H9 (cell line): ENCODE measurements at regions not wholly inside any gene's neighbourhood (a gene's known extent, or its start where the extent isn't known, plus 50 kb on each side); places are given as distances from the start of the nearest gene placed in this dataset.
"Not testable (repeated sequence)": the region's sequence is repeated elsewhere in the genome, so short reads cannot be mapped to it uniquely, and the experiment has no call there.

Source experiments
- DNase-seq: peaks from one replicate; pipeline ENCODE4 v3.0.0-alpha.2; 2017
- H2AFZ ChIP-seq: one replicate; pipeline ENCODE4 v1.6.1; 2013; ENCODE audit warnings: mild to moderate bottlenecking, low read length, control low read depth, moderate library complexity
- H2AK5ac ChIP-seq: 2 replicates; pipeline ENCODE4 v1.6.1; 2013; ENCODE audit warnings: low read length, control low read depth, mixed read lengths; ENCODE audit not compliant: insufficient read length
- H2BK120ac ChIP-seq: one replicate; pipeline ENCODE4 v1.6.1; 2013; ENCODE audit warnings: low read depth, mild to moderate bottlenecking, low read length, control low read depth, inconsistent platforms; ENCODE audit not compliant: poor library complexity, severe bottlenecking
- H2BK12ac ChIP-seq: 2 replicates; pipeline ENCODE4 v1.6.1; 2013; ENCODE audit warnings: low read length, control low read depth, mixed read lengths, low read depth; ENCODE audit not compliant: insufficient read length
- H2BK15ac ChIP-seq: 2 replicates; pipeline ENCODE4 v1.6.1; 2013; ENCODE audit warnings: low read depth, low read length, control low read depth
- H2BK20ac ChIP-seq: one replicate; pipeline ENCODE4 v1.6.1; 2013; ENCODE audit warnings: low read depth, mild to moderate bottlenecking, low read length, control low read depth, inconsistent platforms; ENCODE audit not compliant: poor library complexity, severe bottlenecking
- H2BK5ac ChIP-seq: 2 replicates; pipeline ENCODE4 v1.6.1; 2013; ENCODE audit warnings: low read length, control low read depth, mixed read lengths; ENCODE audit not compliant: insufficient read length
- H3K14ac ChIP-seq: 2 replicates; pipeline ENCODE4 v1.6.1; 2013; ENCODE audit warnings: low read length, control low read depth; ENCODE audit not compliant: insufficient read depth
- H3K18ac ChIP-seq: 2 replicates; pipeline ENCODE4 v1.6.1; 2013; ENCODE audit warnings: low read depth, mild to moderate bottlenecking, mixed read lengths, low read length, control low read depth; ENCODE audit not compliant: insufficient read length
- H3K23ac ChIP-seq: 2 replicates; pipeline ENCODE4 v1.6.1; 2013; ENCODE audit warnings: low read length, control low read depth, mixed read lengths, low read depth; ENCODE audit not compliant: insufficient read length
- H3K23me2 ChIP-seq: 2 replicates; pipeline ENCODE4 v1.6.1; 2013; ENCODE audit warnings: low read depth, mild to moderate bottlenecking, mixed read lengths, low read length, control low read depth; ENCODE audit not compliant: insufficient read length, poor library complexity, severe bottlenecking
- H3K27ac ChIP-seq: 2 replicates; pipeline ENCODE4 v1.5.1; 2013; ENCODE audit warnings: low read length, control low read depth, mixed read lengths, low read depth; ENCODE audit not compliant: insufficient read length
- H3K27me3 ChIP-seq: 2 replicates; pipeline ENCODE4 v1.6.1; 2013; ENCODE audit warnings: low read length, control low read depth, inconsistent platforms; ENCODE audit not compliant: insufficient read depth
- H3K4ac ChIP-seq: 2 replicates; pipeline ENCODE4 v1.6.1; 2013; ENCODE audit warnings: low read depth, mild to moderate bottlenecking, control low read depth, inconsistent platforms, low read length, moderate library complexity
- H3K4me1 ChIP-seq: 2 replicates; pipeline ENCODE4 v1.6.1; 2013; ENCODE audit warnings: low read length, control low read depth, inconsistent platforms; ENCODE audit not compliant: insufficient read depth
- H3K4me2 ChIP-seq: 2 replicates; pipeline ENCODE4 v1.6.1; 2013; ENCODE audit warnings: low read length, control low read depth, mixed read lengths; ENCODE audit not compliant: insufficient read length, insufficient read depth
- H3K56ac ChIP-seq: 2 replicates; pipeline ENCODE4 v1.6.1; 2013; ENCODE audit warnings: low read depth, mild to moderate bottlenecking, mixed read lengths, low read length, control low read depth; ENCODE audit not compliant: insufficient read length
- H3K79me1 ChIP-seq: 2 replicates; pipeline ENCODE4 v1.6.1; 2013; ENCODE audit warnings: low read depth, mild to moderate bottlenecking, moderate library complexity, low read length, control low read depth, inconsistent platforms; ENCODE audit not compliant: insufficient read depth, poor library complexity, severe bottlenecking
- H3K79me2 ChIP-seq: 2 replicates; pipeline ENCODE4 v1.6.1; 2013; ENCODE audit warnings: low read length, control low read depth, inconsistent platforms; ENCODE audit not compliant: insufficient read depth
- H3K9ac ChIP-seq: 2 replicates; pipeline ENCODE4 v1.6.1; 2013; ENCODE audit warnings: low read length, control low read depth, mixed read lengths; ENCODE audit not compliant: insufficient read length; ENCODE audit errors: extremely low read depth
- H3K9me3 ChIP-seq: one replicate; pipeline ENCODE4 v1.6.1; 2013; ENCODE audit warnings: low read depth, low read length, inconsistent platforms; ENCODE audit not compliant: control insufficient read depth
- H3T11ph ChIP-seq: one replicate; pipeline ENCODE4 v1.6.1; 2013; ENCODE audit warnings: mild to moderate bottlenecking, low read length, control low read depth, inconsistent platforms
- H4K20me1 ChIP-seq: one replicate; pipeline ENCODE4 v1.6.1; 2013; ENCODE audit not compliant: control insufficient read depth, insufficient read length, insufficient read depth
- H4K5ac ChIP-seq: 2 replicates; pipeline ENCODE4 v1.6.1; 2013; ENCODE audit warnings: low read depth, mild to moderate bottlenecking, mixed read lengths, low read length, control low read depth; ENCODE audit not compliant: insufficient read length
- H4K8ac ChIP-seq: replicated peaks from 2 replicates; pipeline ENCODE4 v1.6.1; 2013; ENCODE audit warnings: low read length, control low read depth, mixed read lengths, low read depth; ENCODE audit not compliant: insufficient read length
- H4K91ac ChIP-seq: 2 replicates; pipeline ENCODE4 v1.6.1; 2013; ENCODE audit warnings: low read depth, mild to moderate bottlenecking, moderate library complexity, mixed read lengths, low read length, control low read depth; ENCODE audit not compliant: insufficient read length
- H3K27ac Mint-ChIP-seq, 3 experiments: 2 replicates in 2 of 3; 3 replicates in 1 of 3; pipeline ENCODE4 v1.8.0; 2020 to 2021; ENCODE audit warnings: mixed read lengths in 3 of 3, mild to moderate bottlenecking in 1 of 3, moderate library complexity in 1 of 3
- H3K27me3 Mint-ChIP-seq: 2 replicates; pipeline ENCODE4 v1.8.0; 2021; ENCODE audit warnings: low read depth, mild to moderate bottlenecking, moderate library complexity, mixed read lengths
- H3K36me3 Mint-ChIP-seq, 3 experiments: 2 replicates in 2 of 3; 3 replicates in 1 of 3; pipeline ENCODE4 v1.8.0; 2020 to 2021; ENCODE audit warnings: low read depth in 3 of 3, mixed read lengths in 3 of 3; ENCODE audit not compliant: insufficient read depth in 1 of 3
- H3K4me1 Mint-ChIP-seq, 2 experiments: 2 replicates each; pipeline ENCODE4 v1.8.0; 2020; ENCODE audit warnings: mixed read lengths in 2 of 2
- H3K4me3 Mint-ChIP-seq, 2 experiments: 2 replicates in 1 of 2; 3 replicates in 1 of 2; pipeline ENCODE4 v1.8.0; 2020 to 2021; ENCODE audit warnings: mild to moderate bottlenecking in 2 of 2, mixed read lengths in 2 of 2, moderate library complexity in 1 of 2
- H3K9me3 Mint-ChIP-seq, 2 experiments: 2 replicates in 1 of 2; 3 replicates in 1 of 2; pipeline ENCODE4 v1.8.0; 2020; ENCODE audit warnings: mild to moderate bottlenecking in 2 of 2, mixed read lengths in 2 of 2, moderate library complexity in 1 of 2
- WGBS: extraction: QIAGEN DNeasy Blood & Tissue Kit; methylation state at CpG from one replicate; pipeline ENCODE4 v1.1.7; 2013; ENCODE audit warnings: missing lambda C conversion rate, low lambda C conversion rate, mixed read lengths; ENCODE audit not compliant: insufficient read length; ENCODE audit errors: extremely low coverage; 5-methylcytosine and 5-hydroxymethylcytosine counted together
- TF ChIP-seq, protein P1 (sequence below): fragments of 200-600 bp; sonication (generic); conservative IDR thresholded peaks from 3 replicates; pipeline ENCODE4 v1.8.0; 2021; ENCODE audit warnings: antibody characterized with exemption, mild to moderate bottlenecking

DNA sequence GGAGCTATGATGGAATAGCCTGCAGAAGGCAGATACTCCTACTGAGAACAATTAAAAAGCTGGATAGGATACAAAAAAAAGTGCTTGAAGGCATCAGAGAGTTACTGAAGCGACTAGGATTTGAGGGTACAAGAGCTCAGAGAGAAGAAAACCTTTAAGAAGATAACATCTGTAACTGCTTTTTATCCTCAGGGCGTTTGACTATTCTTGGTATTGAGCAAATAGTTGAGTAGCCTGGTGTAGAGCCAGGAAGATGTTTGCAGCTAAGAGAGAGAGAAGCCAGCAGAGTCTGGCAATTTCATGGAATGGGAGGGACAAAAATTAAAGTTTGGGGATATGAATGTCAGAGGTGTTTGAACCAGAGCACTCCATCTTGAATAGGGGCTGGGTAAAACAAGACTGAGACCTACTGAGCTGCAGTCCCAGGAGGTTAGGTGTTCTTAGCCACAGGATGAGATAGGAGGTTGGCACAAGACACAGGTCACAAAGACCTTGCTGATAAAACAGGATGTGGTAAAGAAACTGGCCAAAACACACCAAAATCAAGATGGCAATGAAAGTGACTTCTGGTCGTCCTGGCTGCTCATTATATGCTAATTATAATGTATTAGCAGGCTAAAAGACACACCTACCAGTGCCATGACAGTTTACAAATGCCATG, 428.8 kb downstream of the SH2D4B start:
- no CpG with 5 or more reads among the region's 3 CpGs for WGBS
- H3K9me3 Mint-ChIP-seq: no peaks in the 10 kb centered on the region
- Histone ChIP-seq H3K23me2 (no peaks in the 10 kb centered on the region), H3K9ac (no peak overlapping the region), H3T11ph (no peak overlapping the region), H3K27me3 (no peaks in the 10 kb centered on the region), H3K14ac (no peak overlapping the region), H3K56ac (no peak overlapping the region), H3K4ac (no peak overlapping the region), H4K8ac (no peak overlapping the region), H3K23ac (no peak overlapping the region), H3K27ac (no peak overlapping the region), H4K5ac (no peak overlapping the region), H4K91ac (no peak overlapping the region), H3K79me2 (no peaks in the 10 kb centered on the region), H3K4me2 (no peak overlapping the region), H2BK20ac (no peak overlapping the region), H2BK5ac (no peak overlapping the region), H3K18ac (no peak overlapping the region), H2AFZ (no peak overlapping the region), H2BK120ac (no peak overlapping the region), H3K79me1 (no peaks in the 10 kb centered on the region), H2BK15ac (no peak overlapping the region), H4K20me1 (no peaks in the 10 kb centered on the region), H2AK5ac (no peak overlapping the region), H3K4me1 (no peaks in the 10 kb centered on the region), H3K9me3 (no peaks in the 10 kb centered on the region), H2BK12ac (no peak overlapping the region)
- H3K27ac Mint-ChIP-seq: no peak overlapping the region; a peak in 1 of 7 replicates
- TF ChIP-seq, protein P1, sequence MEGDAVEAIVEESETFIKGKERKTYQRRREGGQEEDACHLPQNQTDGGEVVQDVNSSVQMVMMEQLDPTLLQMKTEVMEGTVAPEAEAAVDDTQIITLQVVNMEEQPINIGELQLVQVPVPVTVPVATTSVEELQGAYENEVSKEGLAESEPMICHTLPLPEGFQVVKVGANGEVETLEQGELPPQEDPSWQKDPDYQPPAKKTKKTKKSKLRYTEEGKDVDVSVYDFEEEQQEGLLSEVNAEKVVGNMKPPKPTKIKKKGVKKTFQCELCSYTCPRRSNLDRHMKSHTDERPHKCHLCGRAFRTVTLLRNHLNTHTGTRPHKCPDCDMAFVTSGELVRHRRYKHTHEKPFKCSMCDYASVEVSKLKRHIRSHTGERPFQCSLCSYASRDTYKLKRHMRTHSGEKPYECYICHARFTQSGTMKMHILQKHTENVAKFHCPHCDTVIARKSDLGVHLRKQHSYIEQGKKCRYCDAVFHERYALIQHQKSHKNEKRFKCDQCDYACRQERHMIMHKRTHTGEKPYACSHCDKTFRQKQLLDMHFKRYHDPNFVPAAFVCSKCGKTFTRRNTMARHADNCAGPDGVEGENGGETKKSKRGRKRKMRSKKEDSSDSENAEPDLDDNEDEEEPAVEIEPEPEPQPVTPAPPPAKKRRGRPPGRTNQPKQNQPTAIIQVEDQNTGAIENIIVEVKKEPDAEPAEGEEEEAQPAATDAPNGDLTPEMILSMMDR: no peak
- peaks cover 0 to 12% of the 10 kb centered on the region in 2 experiments; a peak in 3 of 4 replicates for H3K4me1 Mint-ChIP-seq
- H3K4me3 Mint-ChIP-seq: no peak overlapping the region
- no peaks in the 10 kb centered on the region for H3K27me3 Mint-ChIP-seq
- H3K36me3 Mint-ChIP-seq: no peaks in the 10 kb centered on the region; a peak in 1 of 7 replicates
- no peak for DNase-seq

DNA sequence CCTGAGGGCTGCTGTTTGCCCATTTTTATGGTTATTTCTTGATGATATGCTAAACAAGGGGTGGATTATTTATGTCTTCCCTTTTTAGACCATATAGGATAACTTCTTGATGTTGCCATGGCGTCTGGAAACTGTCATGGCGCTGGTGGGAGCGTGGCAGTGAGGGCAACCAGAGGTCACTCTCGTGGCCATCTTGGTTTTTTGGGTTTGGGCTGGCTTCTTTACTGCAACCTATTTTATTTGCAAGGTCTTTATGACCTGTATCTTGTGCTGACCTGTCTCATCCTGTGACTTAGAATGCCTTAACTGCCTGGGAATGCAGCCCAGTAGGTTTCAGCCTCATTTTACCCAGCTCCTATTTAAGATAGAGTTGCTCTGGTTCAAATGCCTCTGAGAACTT, 429.7 kb downstream of the SH2D4B start:
- H3K79me2 ChIP-seq, H3K23ac ChIP-seq, H3T11ph ChIP-seq, H3K9me3 Mint-ChIP-seq, H2AK5ac ChIP-seq, DNase-seq, H3K23me2 ChIP-seq, H2BK12ac ChIP-seq, H3K9me3 ChIP-seq, H3K9ac ChIP-seq, H3K18ac ChIP-seq, H2AFZ ChIP-seq, H3K56ac ChIP-seq, H3K27me3 Mint-ChIP-seq, H3K14ac ChIP-seq, H3K27ac Mint-ChIP-seq, H3K4me2 ChIP-seq, H2BK5ac ChIP-seq, H3K4me1 ChIP-seq, H3K79me1 ChIP-seq, H3K36me3 Mint-ChIP-seq, H2BK20ac ChIP-seq, H4K5ac ChIP-seq, H4K20me1 ChIP-seq, H4K91ac ChIP-seq, H3K27ac ChIP-seq, H2BK120ac ChIP-seq, H3K4me3 Mint-ChIP-seq, H4K8ac ChIP-seq, H3K27me3 ChIP-seq, H3K4ac ChIP-seq, H2BK15ac ChIP-seq: not testable (repeated sequence)
- WGBS: no CpG with 5 or more reads among the region's 4 CpGs
- H3K4me1 Mint-ChIP-seq: peaks cover 0 to 12% of the 10 kb centered on the region in 2 experiments; a peak in 3 of 4 replicates
